A673 (cell line): ENCODE measurements at regions not wholly inside any gene's neighbourhood (a gene's known extent, or its start where the extent isn't known, plus 50 kb on each side); places are given as distances from the start of the nearest gene placed in this dataset.

ENCODE experiments used
- EZH2 ChIP-seq: fragments of 200-600 bp; sonication (generic); IDR thresholded peaks from 2 replicates; pipeline ENCODE4 v1.6.1; 2017; ENCODE audit warnings: borderline replicate concordance, low read depth, mild to moderate bottlenecking, mixed read lengths, antibody characterized with exemption, low read length; ENCODE audit not compliant: poor library complexity, severe bottlenecking
- TF ChIP-seq, protein P1 (sequence below): fragments of 300-800, 200-600 bp; sonication (generic); conservative IDR thresholded peaks from 2 replicates; pipeline ENCODE4 v1.5.1; 2017; ENCODE audit warnings: low read depth, mild to moderate bottlenecking, antibody characterized with exemption, low read length, moderate library complexity, mixed read lengths

DNA sequence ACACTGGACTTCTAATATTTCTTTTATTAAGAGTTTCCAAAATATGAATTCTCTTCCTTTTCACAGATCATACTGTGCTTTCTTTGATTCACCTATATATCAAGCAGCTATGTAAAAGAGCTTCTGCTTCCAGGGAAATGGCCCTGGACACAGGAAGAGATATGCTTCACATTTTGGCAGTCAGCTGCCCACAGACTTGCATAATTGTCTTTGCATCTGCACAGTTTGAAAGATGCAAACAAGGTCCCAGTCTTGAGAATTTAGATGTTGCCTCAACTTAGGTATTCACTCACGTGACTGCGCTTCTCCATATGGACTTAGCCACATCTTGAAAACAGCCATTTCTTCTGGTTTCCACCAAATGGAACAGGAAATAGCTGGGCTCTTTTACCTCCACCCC is 92.3 kb upstream of the POU2AF2 start:
- TF ChIP-seq, protein P1, sequence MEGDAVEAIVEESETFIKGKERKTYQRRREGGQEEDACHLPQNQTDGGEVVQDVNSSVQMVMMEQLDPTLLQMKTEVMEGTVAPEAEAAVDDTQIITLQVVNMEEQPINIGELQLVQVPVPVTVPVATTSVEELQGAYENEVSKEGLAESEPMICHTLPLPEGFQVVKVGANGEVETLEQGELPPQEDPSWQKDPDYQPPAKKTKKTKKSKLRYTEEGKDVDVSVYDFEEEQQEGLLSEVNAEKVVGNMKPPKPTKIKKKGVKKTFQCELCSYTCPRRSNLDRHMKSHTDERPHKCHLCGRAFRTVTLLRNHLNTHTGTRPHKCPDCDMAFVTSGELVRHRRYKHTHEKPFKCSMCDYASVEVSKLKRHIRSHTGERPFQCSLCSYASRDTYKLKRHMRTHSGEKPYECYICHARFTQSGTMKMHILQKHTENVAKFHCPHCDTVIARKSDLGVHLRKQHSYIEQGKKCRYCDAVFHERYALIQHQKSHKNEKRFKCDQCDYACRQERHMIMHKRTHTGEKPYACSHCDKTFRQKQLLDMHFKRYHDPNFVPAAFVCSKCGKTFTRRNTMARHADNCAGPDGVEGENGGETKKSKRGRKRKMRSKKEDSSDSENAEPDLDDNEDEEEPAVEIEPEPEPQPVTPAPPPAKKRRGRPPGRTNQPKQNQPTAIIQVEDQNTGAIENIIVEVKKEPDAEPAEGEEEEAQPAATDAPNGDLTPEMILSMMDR, result no peak
- no peak for TF ChIP-seq EZH2
